ENCODE measurements at regions not wholly inside any gene's neighbourhood (a gene's known extent, or its start where the extent isn't known, plus 50 kb on each side); places are given as distances from the start of the nearest gene placed in this dataset.

DNA sequence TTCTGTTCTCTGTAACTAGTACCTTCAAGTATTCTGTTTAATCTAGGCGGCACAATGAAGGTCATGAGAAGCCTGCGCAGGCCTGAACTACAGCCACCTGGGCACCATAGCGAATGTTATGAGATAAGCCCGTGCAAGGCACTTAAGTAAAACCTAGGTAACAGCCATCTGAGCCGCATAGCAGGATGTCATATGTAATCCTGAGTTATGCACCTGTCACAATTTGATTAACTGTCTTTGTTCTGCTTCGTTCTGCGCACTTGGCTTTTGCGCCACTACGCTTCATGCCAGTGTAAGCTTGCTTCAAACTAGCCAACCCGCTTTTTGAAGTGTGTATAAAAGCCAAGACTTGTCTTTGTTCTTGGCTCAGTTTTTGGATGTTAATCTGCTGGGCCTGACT is 449.8 kb downstream of the KCNJ18 start:
- ATAC-seq (no peak), DNase-seq (ENCODE audit: low spot score) (no peak)
- Mint-ChIP-seq H3K27me3 (ENCODE audit: low read depth) (no peaks in the 10 kb centered on the region), H3K4me3 (no peak overlapping the region), H3K9me3 (peaks cover 5% of the 10 kb centered on the region), H3K36me3 (peaks cover 4% of the 10 kb centered on the region), H3K4me1 (no peaks in the 10 kb centered on the region), H3K27ac (no peak overlapping the region)
- TF ChIP-seq ZNF396 (CRISPR knock-in tag; IDR thresholded peaks at IDR 0.05; ENCODE audit: borderline replicate concordance) (no peak), TEAD1 (CRISPR knock-in tag; IDR thresholded peaks at IDR 0.05) (no peak), ZNF416 (CRISPR knock-in tag; IDR thresholded peaks at IDR 0.05) (no peak), CBFB (CRISPR knock-in tag; IDR thresholded peaks at IDR 0.05; ENCODE audit: low read depth) (no peak), ZNF232 (CRISPR knock-in tag; IDR thresholded peaks at IDR 0.05) (no peak), ZSCAN18 (CRISPR knock-in tag; IDR thresholded peaks at IDR 0.05) (no peak), AR (CRISPR knock-in tag; IDR thresholded peaks at IDR 0.05) (no peak), MXD4 (CRISPR knock-in tag; IDR thresholded peaks at IDR 0.05; ENCODE audit: borderline replicate concordance) (no peak), FOXP1 (CRISPR knock-in tag; IDR thresholded peaks at IDR 0.05; ENCODE audit: borderline replicate concordance) (no peak), ETV6 (CRISPR knock-in tag; IDR thresholded peaks at IDR 0.05) (no peak)
- TF ChIP-seq, protein P1, sequence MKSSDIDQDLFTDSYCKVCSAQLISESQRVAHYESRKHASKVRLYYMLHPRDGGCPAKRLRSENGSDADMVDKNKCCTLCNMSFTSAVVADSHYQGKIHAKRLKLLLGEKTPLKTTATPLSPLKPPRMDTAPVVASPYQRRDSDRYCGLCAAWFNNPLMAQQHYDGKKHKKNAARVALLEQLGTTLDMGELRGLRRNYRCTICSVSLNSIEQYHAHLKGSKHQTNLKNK (CRISPR knock-in tag; IDR thresholded peaks at IDR 0.05) = no peak
- TF ChIP-seq, protein P2, sequence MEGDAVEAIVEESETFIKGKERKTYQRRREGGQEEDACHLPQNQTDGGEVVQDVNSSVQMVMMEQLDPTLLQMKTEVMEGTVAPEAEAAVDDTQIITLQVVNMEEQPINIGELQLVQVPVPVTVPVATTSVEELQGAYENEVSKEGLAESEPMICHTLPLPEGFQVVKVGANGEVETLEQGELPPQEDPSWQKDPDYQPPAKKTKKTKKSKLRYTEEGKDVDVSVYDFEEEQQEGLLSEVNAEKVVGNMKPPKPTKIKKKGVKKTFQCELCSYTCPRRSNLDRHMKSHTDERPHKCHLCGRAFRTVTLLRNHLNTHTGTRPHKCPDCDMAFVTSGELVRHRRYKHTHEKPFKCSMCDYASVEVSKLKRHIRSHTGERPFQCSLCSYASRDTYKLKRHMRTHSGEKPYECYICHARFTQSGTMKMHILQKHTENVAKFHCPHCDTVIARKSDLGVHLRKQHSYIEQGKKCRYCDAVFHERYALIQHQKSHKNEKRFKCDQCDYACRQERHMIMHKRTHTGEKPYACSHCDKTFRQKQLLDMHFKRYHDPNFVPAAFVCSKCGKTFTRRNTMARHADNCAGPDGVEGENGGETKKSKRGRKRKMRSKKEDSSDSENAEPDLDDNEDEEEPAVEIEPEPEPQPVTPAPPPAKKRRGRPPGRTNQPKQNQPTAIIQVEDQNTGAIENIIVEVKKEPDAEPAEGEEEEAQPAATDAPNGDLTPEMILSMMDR (IDR thresholded peaks at IDR 0.05) = no peak
- TF ChIP-seq, protein P3, sequence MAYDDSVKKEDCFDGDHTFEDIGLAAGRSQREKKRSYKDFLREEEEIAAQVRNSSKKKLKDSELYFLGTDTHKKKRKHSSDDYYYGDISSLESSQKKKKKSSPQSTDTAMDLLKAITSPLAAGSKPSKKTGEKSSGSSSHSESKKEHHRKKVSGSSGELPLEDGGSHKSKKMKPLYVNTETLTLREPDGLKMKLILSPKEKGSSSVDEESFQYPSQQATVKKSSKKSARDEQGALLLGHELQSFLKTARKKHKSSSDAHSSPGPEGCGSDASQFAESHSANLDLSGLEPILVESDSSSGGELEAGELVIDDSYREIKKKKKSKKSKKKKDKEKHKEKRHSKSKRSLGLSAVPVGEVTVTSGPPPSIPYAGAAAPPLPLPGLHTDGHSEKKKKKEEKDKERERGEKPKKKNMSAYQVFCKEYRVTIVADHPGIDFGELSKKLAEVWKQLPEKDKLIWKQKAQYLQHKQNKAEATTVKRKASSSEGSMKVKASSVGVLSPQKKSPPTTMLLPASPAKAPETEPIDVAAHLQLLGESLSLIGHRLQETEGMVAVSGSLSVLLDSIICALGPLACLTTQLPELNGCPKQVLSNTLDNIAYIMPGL (CRISPR knock-in tag; IDR thresholded peaks at IDR 0.05) = no peak
- TF ChIP-seq, protein P4, sequence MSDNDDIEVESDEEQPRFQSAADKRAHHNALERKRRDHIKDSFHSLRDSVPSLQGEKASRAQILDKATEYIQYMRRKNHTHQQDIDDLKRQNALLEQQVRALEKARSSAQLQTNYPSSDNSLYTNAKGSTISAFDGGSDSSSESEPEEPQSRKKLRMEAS (CRISPR knock-in tag; IDR thresholded peaks at IDR 0.05) = no peak
- TF ChIP-seq, protein P5, sequence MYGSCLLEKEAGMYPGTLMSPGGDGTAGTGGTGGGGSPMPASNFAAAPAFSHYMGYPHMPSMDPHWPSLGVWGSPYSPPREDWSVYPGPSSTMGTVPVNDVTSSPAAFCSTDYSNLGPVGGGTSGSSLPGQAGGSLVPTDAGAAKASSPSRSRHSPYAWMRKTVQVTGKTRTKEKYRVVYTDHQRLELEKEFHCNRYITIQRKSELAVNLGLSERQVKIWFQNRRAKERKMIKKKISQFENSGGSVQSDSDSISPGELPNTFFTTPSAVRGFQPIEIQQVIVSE (CRISPR knock-in tag; IDR thresholded peaks at IDR 0.05; ENCODE audit: borderline replicate concordance) = no peak
- ChIA-PET CTCF (no interaction called here), POLR2A (no interaction called here)

- POLR2A ChIA-PET = no interaction called here
- Mint-ChIP-seq H3K36me3 (peaks cover 28% of the 10 kb centered on the region), H3K9me3 (peaks cover 32% of the 10 kb centered on the region), H3K4me1 (no peaks in the 10 kb centered on the region), H3K4me3 (no peak overlapping the region), H3K27me3 (ENCODE audit: low read depth) (peaks cover 8% of the 10 kb centered on the region; the same call in 1 of the 2 replicates), H3K27ac (no peak overlapping the region)
- ATAC-seq = no peak
- no peak for DNase-seq (ENCODE audit: low spot score)
- CTCF ChIA-PET = no interaction called here
- no peak for TF ChIP-seq TCF7 (CRISPR knock-in tag; IDR thresholded peaks at IDR 0.05; ENCODE audit: low read depth)
- TF ChIP-seq, protein P6, sequence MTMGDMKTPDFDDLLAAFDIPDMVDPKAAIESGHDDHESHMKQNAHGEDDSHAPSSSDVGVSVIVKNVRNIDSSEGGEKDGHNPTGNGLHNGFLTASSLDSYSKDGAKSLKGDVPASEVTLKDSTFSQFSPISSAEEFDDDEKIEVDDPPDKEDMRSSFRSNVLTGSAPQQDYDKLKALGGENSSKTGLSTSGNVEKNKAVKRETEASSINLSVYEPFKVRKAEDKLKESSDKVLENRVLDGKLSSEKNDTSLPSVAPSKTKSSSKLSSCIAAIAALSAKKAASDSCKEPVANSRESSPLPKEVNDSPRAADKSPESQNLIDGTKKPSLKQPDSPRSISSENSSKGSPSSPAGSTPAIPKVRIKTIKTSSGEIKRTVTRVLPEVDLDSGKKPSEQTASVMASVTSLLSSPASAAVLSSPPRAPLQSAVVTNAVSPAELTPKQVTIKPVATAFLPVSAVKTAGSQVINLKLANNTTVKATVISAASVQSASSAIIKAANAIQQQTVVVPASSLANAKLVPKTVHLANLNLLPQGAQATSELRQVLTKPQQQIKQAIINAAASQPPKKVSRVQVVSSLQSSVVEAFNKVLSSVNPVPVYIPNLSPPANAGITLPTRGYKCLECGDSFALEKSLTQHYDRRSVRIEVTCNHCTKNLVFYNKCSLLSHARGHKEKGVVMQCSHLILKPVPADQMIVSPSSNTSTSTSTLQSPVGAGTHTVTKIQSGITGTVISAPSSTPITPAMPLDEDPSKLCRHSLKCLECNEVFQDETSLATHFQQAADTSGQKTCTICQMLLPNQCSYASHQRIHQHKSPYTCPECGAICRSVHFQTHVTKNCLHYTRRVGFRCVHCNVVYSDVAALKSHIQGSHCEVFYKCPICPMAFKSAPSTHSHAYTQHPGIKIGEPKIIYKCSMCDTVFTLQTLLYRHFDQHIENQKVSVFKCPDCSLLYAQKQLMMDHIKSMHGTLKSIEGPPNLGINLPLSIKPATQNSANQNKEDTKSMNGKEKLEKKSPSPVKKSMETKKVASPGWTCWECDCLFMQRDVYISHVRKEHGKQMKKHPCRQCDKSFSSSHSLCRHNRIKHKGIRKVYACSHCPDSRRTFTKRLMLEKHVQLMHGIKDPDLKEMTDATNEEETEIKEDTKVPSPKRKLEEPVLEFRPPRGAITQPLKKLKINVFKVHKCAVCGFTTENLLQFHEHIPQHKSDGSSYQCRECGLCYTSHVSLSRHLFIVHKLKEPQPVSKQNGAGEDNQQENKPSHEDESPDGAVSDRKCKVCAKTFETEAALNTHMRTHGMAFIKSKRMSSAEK (CRISPR knock-in tag; IDR thresholded peaks at IDR 0.05; ENCODE audit: borderline replicate concordance) = no peak
- no peak for TF ChIP-seq ZNF671 (CRISPR knock-in tag; IDR thresholded peaks at IDR 0.05)
- no peak for TF ChIP-seq RELA (CRISPR knock-in tag; IDR thresholded peaks at IDR 0.05; ENCODE audit: borderline replicate concordance)
- TF ChIP-seq JUN (CRISPR knock-in tag; IDR thresholded peaks at IDR 0.05) = no peak
- TF ChIP-seq OVOL2 (CRISPR knock-in tag; IDR thresholded peaks at IDR 0.05; ENCODE audit: borderline replicate concordance) = no peak
- no peak for TF ChIP-seq RORB (CRISPR knock-in tag; IDR thresholded peaks at IDR 0.05)
- no peak for TF ChIP-seq SP1 (CRISPR knock-in tag; conservative IDR thresholded peaks at IDR 0.05)
Observed at GRCh38 chr17:22145605-22146178, 453.4 kb downstream of the KCNJ18 start.

Measured in WTC11 (cell line).